Tibial nerve (tissue), 4 donors: ENCODE measurements at regions not wholly inside any gene's neighbourhood (a gene's known extent, or its start where the extent isn't known, plus 50 kb on each side); places are given as distances from the start of the nearest gene placed in this dataset.

Experiments used
- DNase-seq, 2 donors: peaks; one replicate each; pipeline ENCODE4 v3.0.0-alpha.2; 2019; ENCODE audit warnings: low spot score in 2 of 2
- H3K27ac ChIP-seq, 4 donors: fragments of 200-600 bp; sonication (generic) in 3 of 4; one replicate each; pipeline ENCODE4 v1.5.1; 2017 to 2019; ENCODE audit warnings: mild to moderate bottlenecking in 1 of 4
- H3K27me3 ChIP-seq, 2 donors: fragments of 200-600 bp; sonication (generic) in 1 of 2; one replicate each; pipeline versions ENCODE4 v1.5.1 to v1.6.0; 2017 to 2019
- H3K36me3 ChIP-seq, 3 donors: fragments of 200-600 bp; sonication (generic); one replicate each; pipeline ENCODE4 v1.5.1; 2018 to 2019
- H3K4me1 ChIP-seq, 4 donors: fragments of 200-600 bp; sonication (generic) in 3 of 4; one replicate each; pipeline ENCODE4 v1.5.1; 2017 to 2019
- H3K4me3 ChIP-seq, 4 donors: fragments of 200-600 bp; sonication (generic) in 3 of 4; one replicate each; pipeline ENCODE4 v1.5.1; 2017 to 2019; ENCODE audit warnings: mild to moderate bottlenecking in 1 of 4, moderate library complexity in 1 of 4
- H3K9me3 ChIP-seq, 4 donors: fragments of 200-600 bp; sonication (generic) in 3 of 4; one replicate each; pipeline ENCODE4 v1.5.1; 2017 to 2019
- CTCF ChIP-seq, 5 experiments: fragments of 200-600 bp in 3 of 5; fragments of 450-650 bp in 2 of 5; sonication (generic) in 3 of 5; IDR thresholded peaks; one replicate each; pipeline ENCODE4 v1.5.1; 2016 to 2019; ENCODE audit warnings: antibody characterized with exemption in 5 of 5, mild to moderate bottlenecking in 3 of 5, moderate library complexity in 2 of 5
- EP300 ChIP-seq, 2 donors: sonication (generic); formaldehyde crosslinking; IDR thresholded peaks; one replicate each; pipeline ENCODE4 v1.6.1; 2017; ENCODE audit warnings: antibody characterized with exemption in 2 of 2, mild to moderate bottlenecking in 1 of 2
- POLR2A ChIP-seq, 2 donors: fragments of 450-650 bp; IDR thresholded peaks; one replicate each; pipeline ENCODE4 v1.6.1; 2017; ENCODE audit warnings: antibody characterized with exemption in 2 of 2, mild to moderate bottlenecking in 2 of 2, moderate library complexity in 2 of 2
- WGBS, 2 donors: methylation state at CpG; one replicate each; pipeline ENCODE4 v1.1.5; 2018; 5-methylcytosine and 5-hydroxymethylcytosine counted together

DNA sequence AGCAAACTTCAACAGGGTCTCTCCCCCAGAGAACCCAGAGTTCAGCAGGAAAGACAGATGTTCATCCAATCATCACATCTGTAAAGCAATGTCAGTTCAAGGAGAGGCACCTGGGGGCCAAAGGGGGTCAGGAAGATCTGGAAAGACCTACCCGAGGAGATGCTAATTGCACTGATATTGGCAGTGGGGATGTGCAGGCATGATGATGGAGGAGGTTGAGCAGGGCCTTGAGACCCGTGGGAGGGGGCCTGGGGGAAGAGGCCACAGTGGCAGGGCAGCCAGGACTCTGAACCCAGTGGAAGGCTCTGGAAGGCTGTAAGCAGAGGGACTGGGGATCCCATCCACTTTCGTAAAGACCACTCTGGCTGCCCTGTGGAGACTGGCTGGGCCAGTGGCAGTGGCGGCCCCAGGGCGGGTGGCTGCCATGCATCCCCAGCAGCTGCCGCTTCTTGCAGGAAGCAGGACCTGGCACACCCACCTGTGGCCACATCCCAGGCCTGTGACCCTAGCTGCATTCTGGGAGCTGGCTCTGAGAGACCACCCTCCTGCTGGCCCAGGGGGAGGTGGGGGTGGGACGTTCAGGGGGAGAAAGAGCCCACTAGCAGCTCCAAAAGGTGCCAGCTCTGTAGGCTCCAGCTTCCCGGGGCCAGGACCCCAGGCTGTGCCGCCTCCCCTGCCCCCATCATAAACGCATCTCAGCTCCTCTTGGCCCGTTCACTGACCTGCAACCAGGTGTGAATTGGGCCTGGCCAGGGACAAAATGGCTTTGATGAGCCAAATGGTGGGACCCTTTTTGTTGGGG, 59.9 kb upstream of the FGF3 start:
- TF ChIP-seq POLR2A (IDR thresholded peaks at IDR 0.05) (no peak), EP300 (IDR thresholded peaks at IDR 0.05) (no peak), CTCF (IDR thresholded peaks at IDR 0.05) (no peak)
- Histone ChIP-seq H3K27ac (no peak overlapping the region), H3K9me3 (no peaks in the 10 kb centered on the region), H3K4me1 (no peaks in the 10 kb centered on the region), H3K4me3 (no peak overlapping the region), H3K27me3 (no peaks in the 10 kb centered on the region), H3K36me3 (no peaks in the 10 kb centered on the region)
- no peak for DNase-seq
- 48 to 72% methylated on average over 8 of the region's 11 CpGs for WGBS, 2 donors

GRCh38 chr11:69879729-69880005, 60.5 kb upstream of the FGF3 start:
- no peaks in the 10 kb centered on the region for H3K4me1 ChIP-seq
- DNase-seq, result no peak
- no peaks in the 10 kb centered on the region for H3K36me3 ChIP-seq
- H3K4me3 ChIP-seq, result no peak overlapping the region
- no peak overlapping the region for H3K27ac ChIP-seq
- WGBS, 2 donors, result 27 to 46% methylated on average over 3 to 5 of the region's 5 CpGs
- no peaks in the 10 kb centered on the region for H3K27me3 ChIP-seq
- TF ChIP-seq POLR2A (IDR thresholded peaks at IDR 0.05) (no peak), EP300 (IDR thresholded peaks at IDR 0.05) (no peak), CTCF (IDR thresholded peaks at IDR 0.05) (no peak)
- no peaks in the 10 kb centered on the region for H3K9me3 ChIP-seq

DNA sequence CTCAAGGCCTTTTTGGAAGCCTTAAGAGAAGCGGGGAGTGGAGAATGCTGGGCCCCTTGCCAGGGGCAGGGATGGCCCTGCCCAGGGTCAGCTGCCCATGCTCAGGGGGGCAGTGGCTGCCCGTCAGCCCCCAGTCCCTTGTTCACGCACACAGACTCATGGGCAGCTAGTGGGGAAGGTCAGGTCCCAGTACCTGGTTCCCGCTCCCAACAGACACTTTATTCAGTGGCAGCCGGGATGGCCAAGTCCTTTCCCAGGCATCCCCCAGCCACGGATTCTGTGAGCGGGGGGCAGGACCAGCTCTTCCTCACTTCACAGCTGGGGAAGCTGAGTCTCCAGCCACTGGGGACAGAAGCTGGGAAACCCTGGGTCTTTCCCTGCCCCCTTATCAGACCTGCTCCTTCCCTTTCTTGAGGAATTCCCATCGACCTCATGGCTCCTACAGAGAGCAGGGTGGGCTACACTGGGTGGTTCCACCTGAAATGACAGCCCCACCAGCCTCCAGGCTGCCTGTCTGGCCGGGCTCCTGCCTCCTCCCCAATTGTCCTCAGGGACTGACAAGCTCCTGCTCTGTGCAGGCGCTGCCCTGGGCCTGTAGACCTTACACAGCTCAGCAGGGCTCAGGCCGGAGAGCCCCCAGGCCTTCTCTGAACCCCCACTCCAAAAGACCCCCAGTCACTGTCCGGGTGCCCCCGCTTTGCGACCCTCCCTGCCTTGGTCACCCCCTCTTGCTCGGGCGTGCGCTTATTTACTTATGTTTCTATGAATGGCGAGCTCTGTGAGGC, 61.0 kb upstream of the FGF3 start:
- Histone ChIP-seq H3K27ac (no peak overlapping the region), H3K4me3 (no peak overlapping the region), H3K9me3 (no peaks in the 10 kb centered on the region), H3K36me3 (no peaks in the 10 kb centered on the region), H3K27me3 (no peaks in the 10 kb centered on the region), H3K4me1 (no peaks in the 10 kb centered on the region)
- no peak for TF ChIP-seq CTCF (IDR thresholded peaks at IDR 0.05)
- TF ChIP-seq POLR2A (IDR thresholded peaks at IDR 0.05), result no peak
- TF ChIP-seq EP300 (IDR thresholded peaks at IDR 0.05), result no peak
- DNase-seq, result no peak
- WGBS, 2 donors, result 76 to 79% methylated on average over 15 to 18 of the region's 18 CpGs

- Histone ChIP-seq H3K4me1 (no peaks in the 10 kb centered on the region), H3K27ac (no peak overlapping the region), H3K9me3 (no peaks in the 10 kb centered on the region), H3K36me3 (no peaks in the 10 kb centered on the region), H3K4me3 (no peak overlapping the region), H3K27me3 (no peaks in the 10 kb centered on the region)
- 89 to 91% methylated on average over 7 to 10 of the region's 10 CpGs for WGBS, 2 donors
- TF ChIP-seq CTCF (IDR thresholded peaks at IDR 0.05) (no peak), POLR2A (IDR thresholded peaks at IDR 0.05) (no peak), EP300 (IDR thresholded peaks at IDR 0.05) (no peak)
- DNase-seq, result no peak
Measured at GRCh38 chr11:69880826-69881445, 61.7 kb upstream of the FGF3 start.
